H9 (cell line): ENCODE measurements at regions not wholly inside any gene's neighbourhood (a gene's known extent, or its start where the extent isn't known, plus 50 kb on each side); places are given as distances from the start of the nearest gene placed in this dataset.

Experiments
- DNase-seq: peaks from one replicate; pipeline ENCODE4 v3.0.0-alpha.2; 2017
- H2AFZ ChIP-seq: one replicate; pipeline ENCODE4 v1.6.1; 2013; ENCODE audit warnings: mild to moderate bottlenecking, low read length, control low read depth, moderate library complexity
- H2AK5ac ChIP-seq: 2 replicates; pipeline ENCODE4 v1.6.1; 2013; ENCODE audit warnings: low read length, control low read depth, mixed read lengths; ENCODE audit not compliant: insufficient read length
- H2BK120ac ChIP-seq: one replicate; pipeline ENCODE4 v1.6.1; 2013; ENCODE audit warnings: low read depth, mild to moderate bottlenecking, low read length, control low read depth, inconsistent platforms; ENCODE audit not compliant: poor library complexity, severe bottlenecking
- H2BK12ac ChIP-seq: 2 replicates; pipeline ENCODE4 v1.6.1; 2013; ENCODE audit warnings: low read length, control low read depth, mixed read lengths, low read depth; ENCODE audit not compliant: insufficient read length
- H2BK15ac ChIP-seq: 2 replicates; pipeline ENCODE4 v1.6.1; 2013; ENCODE audit warnings: low read depth, low read length, control low read depth
- H2BK20ac ChIP-seq: one replicate; pipeline ENCODE4 v1.6.1; 2013; ENCODE audit warnings: low read depth, mild to moderate bottlenecking, low read length, control low read depth, inconsistent platforms; ENCODE audit not compliant: poor library complexity, severe bottlenecking
- H2BK5ac ChIP-seq: 2 replicates; pipeline ENCODE4 v1.6.1; 2013; ENCODE audit warnings: low read length, control low read depth, mixed read lengths; ENCODE audit not compliant: insufficient read length
- H3K14ac ChIP-seq: 2 replicates; pipeline ENCODE4 v1.6.1; 2013; ENCODE audit warnings: low read length, control low read depth; ENCODE audit not compliant: insufficient read depth
- H3K18ac ChIP-seq: 2 replicates; pipeline ENCODE4 v1.6.1; 2013; ENCODE audit warnings: low read depth, mild to moderate bottlenecking, mixed read lengths, low read length, control low read depth; ENCODE audit not compliant: insufficient read length
- H3K23ac ChIP-seq: 2 replicates; pipeline ENCODE4 v1.6.1; 2013; ENCODE audit warnings: low read length, control low read depth, mixed read lengths, low read depth; ENCODE audit not compliant: insufficient read length
- H3K23me2 ChIP-seq: 2 replicates; pipeline ENCODE4 v1.6.1; 2013; ENCODE audit warnings: low read depth, mild to moderate bottlenecking, mixed read lengths, low read length, control low read depth; ENCODE audit not compliant: insufficient read length, poor library complexity, severe bottlenecking
- H3K27ac ChIP-seq: 2 replicates; pipeline ENCODE4 v1.5.1; 2013; ENCODE audit warnings: low read length, control low read depth, mixed read lengths, low read depth; ENCODE audit not compliant: insufficient read length
- H3K27me3 ChIP-seq: 2 replicates; pipeline ENCODE4 v1.6.1; 2013; ENCODE audit warnings: low read length, control low read depth, inconsistent platforms; ENCODE audit not compliant: insufficient read depth
- H3K4ac ChIP-seq: 2 replicates; pipeline ENCODE4 v1.6.1; 2013; ENCODE audit warnings: low read depth, mild to moderate bottlenecking, control low read depth, inconsistent platforms, low read length, moderate library complexity
- H3K4me1 ChIP-seq: 2 replicates; pipeline ENCODE4 v1.6.1; 2013; ENCODE audit warnings: low read length, control low read depth, inconsistent platforms; ENCODE audit not compliant: insufficient read depth
- H3K4me2 ChIP-seq: 2 replicates; pipeline ENCODE4 v1.6.1; 2013; ENCODE audit warnings: low read length, control low read depth, mixed read lengths; ENCODE audit not compliant: insufficient read length, insufficient read depth
- H3K56ac ChIP-seq: 2 replicates; pipeline ENCODE4 v1.6.1; 2013; ENCODE audit warnings: low read depth, mild to moderate bottlenecking, mixed read lengths, low read length, control low read depth; ENCODE audit not compliant: insufficient read length
- H3K79me1 ChIP-seq: 2 replicates; pipeline ENCODE4 v1.6.1; 2013; ENCODE audit warnings: low read depth, mild to moderate bottlenecking, moderate library complexity, low read length, control low read depth, inconsistent platforms; ENCODE audit not compliant: insufficient read depth, poor library complexity, severe bottlenecking
- H3K79me2 ChIP-seq: 2 replicates; pipeline ENCODE4 v1.6.1; 2013; ENCODE audit warnings: low read length, control low read depth, inconsistent platforms; ENCODE audit not compliant: insufficient read depth
- H3K9ac ChIP-seq: 2 replicates; pipeline ENCODE4 v1.6.1; 2013; ENCODE audit warnings: low read length, control low read depth, mixed read lengths; ENCODE audit not compliant: insufficient read length; ENCODE audit errors: extremely low read depth
- H3K9me3 ChIP-seq: one replicate; pipeline ENCODE4 v1.6.1; 2013; ENCODE audit warnings: low read depth, low read length, inconsistent platforms; ENCODE audit not compliant: control insufficient read depth
- H3T11ph ChIP-seq: one replicate; pipeline ENCODE4 v1.6.1; 2013; ENCODE audit warnings: mild to moderate bottlenecking, low read length, control low read depth, inconsistent platforms
- H4K20me1 ChIP-seq: one replicate; pipeline ENCODE4 v1.6.1; 2013; ENCODE audit not compliant: control insufficient read depth, insufficient read length, insufficient read depth
- H4K5ac ChIP-seq: 2 replicates; pipeline ENCODE4 v1.6.1; 2013; ENCODE audit warnings: low read depth, mild to moderate bottlenecking, mixed read lengths, low read length, control low read depth; ENCODE audit not compliant: insufficient read length
- H4K8ac ChIP-seq: replicated peaks from 2 replicates; pipeline ENCODE4 v1.6.1; 2013; ENCODE audit warnings: low read length, control low read depth, mixed read lengths, low read depth; ENCODE audit not compliant: insufficient read length
- H4K91ac ChIP-seq: 2 replicates; pipeline ENCODE4 v1.6.1; 2013; ENCODE audit warnings: low read depth, mild to moderate bottlenecking, moderate library complexity, mixed read lengths, low read length, control low read depth; ENCODE audit not compliant: insufficient read length
- H3K27ac Mint-ChIP-seq, 3 experiments: 2 replicates in 2 of 3; 3 replicates in 1 of 3; pipeline ENCODE4 v1.8.0; 2020 to 2021; ENCODE audit warnings: mixed read lengths in 3 of 3, mild to moderate bottlenecking in 1 of 3, moderate library complexity in 1 of 3
- H3K27me3 Mint-ChIP-seq: 2 replicates; pipeline ENCODE4 v1.8.0; 2021; ENCODE audit warnings: low read depth, mild to moderate bottlenecking, moderate library complexity, mixed read lengths
- H3K36me3 Mint-ChIP-seq, 3 experiments: 2 replicates in 2 of 3; 3 replicates in 1 of 3; pipeline ENCODE4 v1.8.0; 2020 to 2021; ENCODE audit warnings: low read depth in 3 of 3, mixed read lengths in 3 of 3; ENCODE audit not compliant: insufficient read depth in 1 of 3
- H3K4me1 Mint-ChIP-seq, 2 experiments: 2 replicates each; pipeline ENCODE4 v1.8.0; 2020; ENCODE audit warnings: mixed read lengths in 2 of 2
- H3K4me3 Mint-ChIP-seq, 2 experiments: 2 replicates in 1 of 2; 3 replicates in 1 of 2; pipeline ENCODE4 v1.8.0; 2020 to 2021; ENCODE audit warnings: mild to moderate bottlenecking in 2 of 2, mixed read lengths in 2 of 2, moderate library complexity in 1 of 2
- H3K9me3 Mint-ChIP-seq, 2 experiments: 2 replicates in 1 of 2; 3 replicates in 1 of 2; pipeline ENCODE4 v1.8.0; 2020; ENCODE audit warnings: mild to moderate bottlenecking in 2 of 2, mixed read lengths in 2 of 2, moderate library complexity in 1 of 2
- CTCF ChIP-seq: fragments of 200-600 bp; sonication (generic); conservative IDR thresholded peaks from 3 replicates; pipeline ENCODE4 v1.8.0; 2021; ENCODE audit warnings: antibody characterized with exemption, mild to moderate bottlenecking
- whole genome bisulfite sequencing: extraction: QIAGEN DNeasy Blood & Tissue Kit; methylation state at CpG from one replicate; pipeline ENCODE4 v1.1.7; 2013; ENCODE audit warnings: missing lambda C conversion rate, low lambda C conversion rate, mixed read lengths; ENCODE audit not compliant: insufficient read length; ENCODE audit errors: extremely low coverage; 5-methylcytosine and 5-hydroxymethylcytosine counted together

GRCh38 chr1:188708795-188709535 is 1768.7 kb downstream of the BRINP3 start:
- Histone ChIP-seq H3K27ac (no peak overlapping the region), H3K18ac (no peak overlapping the region), H2AFZ (no peak overlapping the region), H4K91ac (no peak overlapping the region), H3K56ac (no peak overlapping the region), H4K8ac (no peak overlapping the region), H3K4me1 (no peaks in the 10 kb centered on the region), H3K23ac (no peak overlapping the region), H3K23me2 (no peaks in the 10 kb centered on the region), H2BK12ac (no peak overlapping the region), H2BK20ac (no peak overlapping the region), H3T11ph (no peak overlapping the region), H3K9ac (no peak overlapping the region), H3K9me3 (no peaks in the 10 kb centered on the region), H2BK5ac (no peak overlapping the region), H3K4me2 (no peak overlapping the region), H2BK120ac (no peak overlapping the region), H3K14ac (no peak overlapping the region), H3K27me3 (no peaks in the 10 kb centered on the region), H3K79me1 (no peaks in the 10 kb centered on the region), H4K20me1 (no peaks in the 10 kb centered on the region), H3K4ac (no peak overlapping the region), H4K5ac (no peak overlapping the region), H3K79me2 (no peaks in the 10 kb centered on the region), H2AK5ac (no peak overlapping the region), H2BK15ac (no peak overlapping the region)
- TF ChIP-seq CTCF: no peak
- Mint-ChIP-seq H3K4me3 (no peak overlapping the region), H3K27ac (no peak overlapping the region), H3K27me3 (no peaks in the 10 kb centered on the region), H3K9me3 (no peaks in the 10 kb centered on the region), H3K36me3 (no peaks in the 10 kb centered on the region), H3K4me1 (no peaks in the 10 kb centered on the region)
- DNase-seq: no peak
- no CpG with 5 or more reads among the region's 4 CpGs for WGBS
